H9 (cell line): ENCODE measurements at regions not wholly inside any gene's neighbourhood (a gene's known extent, or its start where the extent isn't known, plus 50 kb on each side); places are given as distances from the start of the nearest gene placed in this dataset.
A peak's percentile ranks its signal among the peaks of the same experiment; 100 is the strongest.

Experiments
- DNase-seq: peaks from one replicate; pipeline ENCODE4 v3.0.0-alpha.2; 2017
- H2AFZ ChIP-seq: one replicate; pipeline ENCODE4 v1.6.1; 2013; ENCODE audit warnings: mild to moderate bottlenecking, low read length, control low read depth, moderate library complexity
- H2AK5ac ChIP-seq: 2 replicates; pipeline ENCODE4 v1.6.1; 2013; ENCODE audit warnings: low read length, control low read depth, mixed read lengths; ENCODE audit not compliant: insufficient read length
- H2BK120ac ChIP-seq: one replicate; pipeline ENCODE4 v1.6.1; 2013; ENCODE audit warnings: low read depth, mild to moderate bottlenecking, low read length, control low read depth, inconsistent platforms; ENCODE audit not compliant: poor library complexity, severe bottlenecking
- H2BK12ac ChIP-seq: 2 replicates; pipeline ENCODE4 v1.6.1; 2013; ENCODE audit warnings: low read length, control low read depth, mixed read lengths, low read depth; ENCODE audit not compliant: insufficient read length
- H2BK15ac ChIP-seq: 2 replicates; pipeline ENCODE4 v1.6.1; 2013; ENCODE audit warnings: low read depth, low read length, control low read depth
- H2BK20ac ChIP-seq: one replicate; pipeline ENCODE4 v1.6.1; 2013; ENCODE audit warnings: low read depth, mild to moderate bottlenecking, low read length, control low read depth, inconsistent platforms; ENCODE audit not compliant: poor library complexity, severe bottlenecking
- H2BK5ac ChIP-seq: 2 replicates; pipeline ENCODE4 v1.6.1; 2013; ENCODE audit warnings: low read length, control low read depth, mixed read lengths; ENCODE audit not compliant: insufficient read length
- H3K14ac ChIP-seq: 2 replicates; pipeline ENCODE4 v1.6.1; 2013; ENCODE audit warnings: low read length, control low read depth; ENCODE audit not compliant: insufficient read depth
- H3K18ac ChIP-seq: 2 replicates; pipeline ENCODE4 v1.6.1; 2013; ENCODE audit warnings: low read depth, mild to moderate bottlenecking, mixed read lengths, low read length, control low read depth; ENCODE audit not compliant: insufficient read length
- H3K23ac ChIP-seq: 2 replicates; pipeline ENCODE4 v1.6.1; 2013; ENCODE audit warnings: low read length, control low read depth, mixed read lengths, low read depth; ENCODE audit not compliant: insufficient read length
- H3K23me2 ChIP-seq: 2 replicates; pipeline ENCODE4 v1.6.1; 2013; ENCODE audit warnings: low read depth, mild to moderate bottlenecking, mixed read lengths, low read length, control low read depth; ENCODE audit not compliant: insufficient read length, poor library complexity, severe bottlenecking
- H3K27ac ChIP-seq: 2 replicates; pipeline ENCODE4 v1.5.1; 2013; ENCODE audit warnings: low read length, control low read depth, mixed read lengths, low read depth; ENCODE audit not compliant: insufficient read length
- H3K27me3 ChIP-seq: 2 replicates; pipeline ENCODE4 v1.6.1; 2013; ENCODE audit warnings: low read length, control low read depth, inconsistent platforms; ENCODE audit not compliant: insufficient read depth
- H3K4ac ChIP-seq: 2 replicates; pipeline ENCODE4 v1.6.1; 2013; ENCODE audit warnings: low read depth, mild to moderate bottlenecking, control low read depth, inconsistent platforms, low read length, moderate library complexity
- H3K4me1 ChIP-seq: 2 replicates; pipeline ENCODE4 v1.6.1; 2013; ENCODE audit warnings: low read length, control low read depth, inconsistent platforms; ENCODE audit not compliant: insufficient read depth
- H3K4me2 ChIP-seq: 2 replicates; pipeline ENCODE4 v1.6.1; 2013; ENCODE audit warnings: low read length, control low read depth, mixed read lengths; ENCODE audit not compliant: insufficient read length, insufficient read depth
- H3K56ac ChIP-seq: 2 replicates; pipeline ENCODE4 v1.6.1; 2013; ENCODE audit warnings: low read depth, mild to moderate bottlenecking, mixed read lengths, low read length, control low read depth; ENCODE audit not compliant: insufficient read length
- H3K79me1 ChIP-seq: 2 replicates; pipeline ENCODE4 v1.6.1; 2013; ENCODE audit warnings: low read depth, mild to moderate bottlenecking, moderate library complexity, low read length, control low read depth, inconsistent platforms; ENCODE audit not compliant: insufficient read depth, poor library complexity, severe bottlenecking
- H3K79me2 ChIP-seq: 2 replicates; pipeline ENCODE4 v1.6.1; 2013; ENCODE audit warnings: low read length, control low read depth, inconsistent platforms; ENCODE audit not compliant: insufficient read depth
- H3K9ac ChIP-seq: 2 replicates; pipeline ENCODE4 v1.6.1; 2013; ENCODE audit warnings: low read length, control low read depth, mixed read lengths; ENCODE audit not compliant: insufficient read length; ENCODE audit errors: extremely low read depth
- H3K9me3 ChIP-seq: one replicate; pipeline ENCODE4 v1.6.1; 2013; ENCODE audit warnings: low read depth, low read length, inconsistent platforms; ENCODE audit not compliant: control insufficient read depth
- H3T11ph ChIP-seq: one replicate; pipeline ENCODE4 v1.6.1; 2013; ENCODE audit warnings: mild to moderate bottlenecking, low read length, control low read depth, inconsistent platforms
- H4K20me1 ChIP-seq: one replicate; pipeline ENCODE4 v1.6.1; 2013; ENCODE audit not compliant: control insufficient read depth, insufficient read length, insufficient read depth
- H4K5ac ChIP-seq: 2 replicates; pipeline ENCODE4 v1.6.1; 2013; ENCODE audit warnings: low read depth, mild to moderate bottlenecking, mixed read lengths, low read length, control low read depth; ENCODE audit not compliant: insufficient read length
- H4K8ac ChIP-seq: replicated peaks from 2 replicates; pipeline ENCODE4 v1.6.1; 2013; ENCODE audit warnings: low read length, control low read depth, mixed read lengths, low read depth; ENCODE audit not compliant: insufficient read length
- H4K91ac ChIP-seq: 2 replicates; pipeline ENCODE4 v1.6.1; 2013; ENCODE audit warnings: low read depth, mild to moderate bottlenecking, moderate library complexity, mixed read lengths, low read length, control low read depth; ENCODE audit not compliant: insufficient read length
- H3K27ac Mint-ChIP-seq, 3 experiments: 2 replicates in 2 of 3; 3 replicates in 1 of 3; pipeline ENCODE4 v1.8.0; 2020 to 2021; ENCODE audit warnings: mixed read lengths in 3 of 3, mild to moderate bottlenecking in 1 of 3, moderate library complexity in 1 of 3
- H3K27me3 Mint-ChIP-seq: 2 replicates; pipeline ENCODE4 v1.8.0; 2021; ENCODE audit warnings: low read depth, mild to moderate bottlenecking, moderate library complexity, mixed read lengths
- H3K36me3 Mint-ChIP-seq, 3 experiments: 2 replicates in 2 of 3; 3 replicates in 1 of 3; pipeline ENCODE4 v1.8.0; 2020 to 2021; ENCODE audit warnings: low read depth in 3 of 3, mixed read lengths in 3 of 3; ENCODE audit not compliant: insufficient read depth in 1 of 3
- H3K4me1 Mint-ChIP-seq, 2 experiments: 2 replicates each; pipeline ENCODE4 v1.8.0; 2020; ENCODE audit warnings: mixed read lengths in 2 of 2
- H3K4me3 Mint-ChIP-seq, 2 experiments: 2 replicates in 1 of 2; 3 replicates in 1 of 2; pipeline ENCODE4 v1.8.0; 2020 to 2021; ENCODE audit warnings: mild to moderate bottlenecking in 2 of 2, mixed read lengths in 2 of 2, moderate library complexity in 1 of 2
- H3K9me3 Mint-ChIP-seq, 2 experiments: 2 replicates in 1 of 2; 3 replicates in 1 of 2; pipeline ENCODE4 v1.8.0; 2020; ENCODE audit warnings: mild to moderate bottlenecking in 2 of 2, mixed read lengths in 2 of 2, moderate library complexity in 1 of 2
- CTCF ChIP-seq: fragments of 200-600 bp; sonication (generic); conservative IDR thresholded peaks from 3 replicates; pipeline ENCODE4 v1.8.0; 2021; ENCODE audit warnings: antibody characterized with exemption, mild to moderate bottlenecking
- WGBS: extraction: QIAGEN DNeasy Blood & Tissue Kit; methylation state at CpG from one replicate; pipeline ENCODE4 v1.1.7; 2013; ENCODE audit warnings: missing lambda C conversion rate, low lambda C conversion rate, mixed read lengths; ENCODE audit not compliant: insufficient read length; ENCODE audit errors: extremely low coverage; 5-methylcytosine and 5-hydroxymethylcytosine counted together

DNA sequence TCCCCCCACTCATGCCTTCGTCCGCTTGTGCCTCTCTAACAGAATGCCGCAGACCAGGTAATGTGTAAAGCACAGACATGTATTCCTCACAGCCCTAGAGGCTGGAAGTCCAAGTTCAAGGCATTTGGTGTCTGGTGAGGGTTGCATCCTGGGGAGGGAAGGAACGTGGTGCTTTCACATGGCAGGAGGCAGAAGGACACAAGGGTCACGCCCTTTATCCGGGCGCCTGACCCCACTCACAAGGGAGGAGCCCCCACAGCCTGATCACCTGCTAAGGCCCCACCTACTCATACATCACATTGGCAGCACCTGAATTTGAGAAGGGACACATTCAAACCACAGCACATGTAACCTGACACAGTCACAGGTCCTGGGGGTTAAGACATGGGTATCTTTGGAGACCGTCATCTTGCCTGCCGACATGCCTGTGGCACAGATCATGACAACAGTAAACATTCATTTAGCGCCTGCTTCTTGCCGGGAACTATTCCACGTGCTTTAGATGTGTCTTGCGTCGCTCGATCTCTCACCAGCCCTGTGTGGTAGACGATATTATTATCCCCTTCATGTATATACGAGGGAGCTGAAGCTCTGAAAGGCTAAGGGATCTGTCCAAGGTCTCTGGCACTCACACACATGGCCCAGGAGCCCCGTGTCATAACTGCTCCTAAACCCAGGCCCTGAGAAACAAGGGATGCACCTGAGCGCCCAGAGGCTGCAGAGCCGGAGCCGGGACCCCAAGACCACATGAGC, 235.6 kb downstream of the NPHP4 start:
- H4K91ac ChIP-seq = no peak overlapping the region
- DNase-seq = no peak
- no peak overlapping the region for H3K14ac ChIP-seq
- H2AFZ ChIP-seq = no peak overlapping the region
- no peaks in the 10 kb centered on the region for H4K20me1 ChIP-seq
- H4K5ac ChIP-seq = no peak overlapping the region
- H3K27ac ChIP-seq = no peak overlapping the region
- no peak overlapping the region for H3K18ac ChIP-seq
- no peak overlapping the region for H2BK12ac ChIP-seq
- H2BK15ac ChIP-seq = no peak overlapping the region
- H3K79me1 ChIP-seq = no peaks in the 10 kb centered on the region
- no peaks in the 10 kb centered on the region for H3K27me3 ChIP-seq
- peaks cover 4% of the 10 kb centered on the region; the same call in 1 of the 2 replicates for H3K4me1 ChIP-seq
- H3K4me1 Mint-ChIP-seq = peaks cover 14 to 15% of the 10 kb centered on the region in 2 experiments
- H3K27ac Mint-ChIP-seq = 0 out of 7 replicates have a peak overlapping the region, but pooled peaks of 1 of the 3 experiments have one; percentile 61
- H3K79me2 ChIP-seq = no peaks in the 10 kb centered on the region
- no peak overlapping the region for H2BK20ac ChIP-seq
- H3K4me3 Mint-ChIP-seq = no peak overlapping the region
- H2BK120ac ChIP-seq = no peak overlapping the region
- no peaks in the 10 kb centered on the region for H3K9me3 ChIP-seq
- no peak overlapping the region for H3K23ac ChIP-seq
- TF ChIP-seq CTCF = no peak
- H2BK5ac ChIP-seq = no peak overlapping the region
- no peak overlapping the region for H2AK5ac ChIP-seq
- H3K36me3 Mint-ChIP-seq = peaks cover 1 to 8% (median 4%) of the 10 kb centered on the region in 3 experiments; a peak in 5 of 7 replicates
- H3K4ac ChIP-seq = no peak overlapping the region
- H3K27me3 Mint-ChIP-seq = peaks cover 2% of the 10 kb centered on the region
- peaks cover 8 to 10% of the 10 kb centered on the region in 2 experiments; a peak in 3 of 5 replicates for H3K9me3 Mint-ChIP-seq
- H3K9ac ChIP-seq = no peak overlapping the region
- no peak overlapping the region for H3K4me2 ChIP-seq
- H4K8ac ChIP-seq = no peak overlapping the region
- H3T11ph ChIP-seq = no peak overlapping the region
- H3K23me2 ChIP-seq = no peaks in the 10 kb centered on the region
- no CpG with 5 or more reads among the region's 21 CpGs for WGBS
- no peak overlapping the region for H3K56ac ChIP-seq
